Esophagus muscularis mucosa (tissue), 4 donors: ENCODE measurements at regions not wholly inside any gene's neighbourhood (a gene's known extent, or its start where the extent isn't known, plus 50 kb on each side); places are given as distances from the start of the nearest gene placed in this dataset.

Source experiments
- CTCF ChIP-seq, 3 experiments: fragments of 200-600 bp in 2 of 3; fragments of 450-650 bp in 1 of 3; sonication (generic) in 2 of 3; IDR thresholded peaks; one replicate each; pipeline ENCODE4 v1.5.1; 2017 to 2019; ENCODE audit warnings: antibody characterized with exemption in 3 of 3, mild to moderate bottlenecking in 2 of 3, moderate library complexity in 1 of 3
- EP300 ChIP-seq: sonication (generic); formaldehyde crosslinking; IDR thresholded peaks from one replicate; pipeline ENCODE4 v1.6.1; 2017; ENCODE audit warnings: antibody characterized with exemption
- POLR2AphosphoS5 ChIP-seq, 2 donors: sonication (generic); formaldehyde crosslinking; IDR thresholded peaks; one replicate each; pipeline ENCODE4 v1.6.1; 2017; ENCODE audit warnings: antibody characterized with exemption in 2 of 2

DNA sequence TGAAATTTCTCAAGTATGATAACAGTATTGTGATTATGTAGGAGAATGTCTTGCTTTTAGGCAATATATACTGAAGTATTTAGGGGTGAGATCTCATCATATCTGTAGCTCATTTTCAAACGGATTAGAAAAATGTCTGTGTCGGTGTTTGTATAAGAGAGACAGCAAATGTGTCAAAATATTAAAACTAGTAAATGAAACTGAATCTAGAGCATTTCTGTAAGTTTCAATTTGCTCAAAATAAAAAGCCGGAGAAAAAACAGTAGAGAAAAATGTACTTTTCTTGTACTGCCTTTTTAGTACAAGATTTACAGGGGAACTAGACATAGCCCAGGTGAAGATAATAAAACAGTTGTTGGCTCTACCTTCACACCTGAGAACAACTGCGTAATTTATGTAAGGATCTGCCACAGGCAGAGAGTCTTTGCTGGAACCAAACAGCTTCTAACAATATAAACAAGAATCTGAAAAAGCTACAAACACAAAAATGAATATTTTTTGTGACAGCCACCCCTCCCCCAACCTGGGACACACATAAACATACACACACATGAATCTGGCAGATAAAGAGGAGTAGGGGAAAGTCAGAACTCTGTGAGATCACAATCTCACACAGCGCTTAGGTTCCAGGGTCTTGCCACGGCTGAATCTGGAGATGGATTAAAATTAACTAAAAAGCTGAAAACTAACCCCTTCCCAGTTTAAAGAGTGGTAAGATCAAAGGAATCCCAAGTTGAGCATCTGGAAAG, 153.3 kb downstream of the AVL9 start:
- TF ChIP-seq CTCF (IDR thresholded peaks at IDR 0.05) (no peak), EP300 (no peak), POLR2AphosphoS5 (IDR thresholded peaks at IDR 0.05) (no peak)
